Fibroblast of the aortic adventitia (primary cell): ENCODE measurements at regions not wholly inside any gene's neighbourhood (a gene's known extent, or its start where the extent isn't known, plus 50 kb on each side); places are given as distances from the start of the nearest gene placed in this dataset.

Source experiments
- DNase-seq: peaks from one replicate; pipeline ENCODE4 v3.0.0-alpha.2; 2010; ENCODE audit warnings: low read depth
- H3K4me3 ChIP-seq: 2 replicates; pipeline ENCODE4 v1.5.1; 2011; ENCODE audit warnings: low read depth, mild to moderate bottlenecking, control low read depth, low read length, moderate library complexity
- TF ChIP-seq, protein P1 (sequence below): IDR thresholded peaks from 2 replicates; pipeline ENCODE4 v1.5.1; 2011; ENCODE audit warnings: mild to moderate bottlenecking, low read length, control low read depth, inconsistent platforms; ENCODE audit not compliant: insufficient read depth

DNA sequence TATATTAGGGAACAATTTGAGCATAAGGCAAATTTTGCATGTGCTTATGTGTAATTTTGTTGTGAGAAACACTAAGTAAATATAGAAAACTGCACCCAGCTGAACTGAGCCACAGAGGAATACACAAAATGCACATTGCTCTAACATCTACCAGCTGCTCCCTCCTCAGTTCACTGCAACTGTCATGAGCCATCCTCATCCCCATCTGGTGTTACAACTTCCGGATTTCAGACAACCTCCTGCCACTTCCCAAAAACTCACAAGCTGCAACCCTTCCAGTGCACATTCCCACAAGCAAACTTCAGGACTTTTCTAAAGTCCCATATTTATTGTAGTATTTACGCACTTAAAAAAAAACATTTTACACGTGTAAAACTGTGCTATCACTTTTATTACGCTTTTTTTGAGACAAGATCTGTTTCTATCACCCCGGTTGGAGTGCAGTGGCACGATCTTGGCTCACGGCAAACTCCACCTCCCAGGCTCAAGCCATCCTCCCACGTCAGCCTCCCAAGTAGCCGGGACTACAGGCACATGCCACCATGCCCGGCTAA is 169.1 kb upstream of the TBX3 start:
- TF ChIP-seq, protein P1, sequence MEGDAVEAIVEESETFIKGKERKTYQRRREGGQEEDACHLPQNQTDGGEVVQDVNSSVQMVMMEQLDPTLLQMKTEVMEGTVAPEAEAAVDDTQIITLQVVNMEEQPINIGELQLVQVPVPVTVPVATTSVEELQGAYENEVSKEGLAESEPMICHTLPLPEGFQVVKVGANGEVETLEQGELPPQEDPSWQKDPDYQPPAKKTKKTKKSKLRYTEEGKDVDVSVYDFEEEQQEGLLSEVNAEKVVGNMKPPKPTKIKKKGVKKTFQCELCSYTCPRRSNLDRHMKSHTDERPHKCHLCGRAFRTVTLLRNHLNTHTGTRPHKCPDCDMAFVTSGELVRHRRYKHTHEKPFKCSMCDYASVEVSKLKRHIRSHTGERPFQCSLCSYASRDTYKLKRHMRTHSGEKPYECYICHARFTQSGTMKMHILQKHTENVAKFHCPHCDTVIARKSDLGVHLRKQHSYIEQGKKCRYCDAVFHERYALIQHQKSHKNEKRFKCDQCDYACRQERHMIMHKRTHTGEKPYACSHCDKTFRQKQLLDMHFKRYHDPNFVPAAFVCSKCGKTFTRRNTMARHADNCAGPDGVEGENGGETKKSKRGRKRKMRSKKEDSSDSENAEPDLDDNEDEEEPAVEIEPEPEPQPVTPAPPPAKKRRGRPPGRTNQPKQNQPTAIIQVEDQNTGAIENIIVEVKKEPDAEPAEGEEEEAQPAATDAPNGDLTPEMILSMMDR = no peak
- DNase-seq = no peak

DNA sequence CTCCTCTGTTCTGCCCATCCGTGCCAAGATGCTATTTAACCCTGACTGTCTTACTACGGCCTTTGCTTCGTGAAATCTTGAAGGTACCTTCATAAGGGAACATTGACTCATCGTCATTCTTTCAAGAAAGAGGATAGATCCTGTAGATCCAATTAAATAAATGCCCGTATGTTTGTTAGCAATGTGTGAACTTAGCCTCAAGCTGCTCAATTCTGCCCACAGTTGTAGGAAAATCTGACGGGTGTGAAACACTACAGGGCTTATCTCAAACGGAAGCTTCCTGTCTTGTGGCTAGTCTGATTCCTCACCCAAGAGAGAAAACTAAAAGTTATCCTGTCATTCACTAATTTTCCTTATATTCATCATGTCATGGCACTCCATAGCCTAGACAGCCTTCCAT is 168.0 kb upstream of the TBX3 start:
- no peak for DNase-seq
- TF ChIP-seq, protein P1 = no peak
- H3K4me3 ChIP-seq = no peak overlapping the region

More for the DNA sequence above, 169.1 kb upstream of the TBX3 start:
- H3K4me3 ChIP-seq = no peak overlapping the region

DNA sequence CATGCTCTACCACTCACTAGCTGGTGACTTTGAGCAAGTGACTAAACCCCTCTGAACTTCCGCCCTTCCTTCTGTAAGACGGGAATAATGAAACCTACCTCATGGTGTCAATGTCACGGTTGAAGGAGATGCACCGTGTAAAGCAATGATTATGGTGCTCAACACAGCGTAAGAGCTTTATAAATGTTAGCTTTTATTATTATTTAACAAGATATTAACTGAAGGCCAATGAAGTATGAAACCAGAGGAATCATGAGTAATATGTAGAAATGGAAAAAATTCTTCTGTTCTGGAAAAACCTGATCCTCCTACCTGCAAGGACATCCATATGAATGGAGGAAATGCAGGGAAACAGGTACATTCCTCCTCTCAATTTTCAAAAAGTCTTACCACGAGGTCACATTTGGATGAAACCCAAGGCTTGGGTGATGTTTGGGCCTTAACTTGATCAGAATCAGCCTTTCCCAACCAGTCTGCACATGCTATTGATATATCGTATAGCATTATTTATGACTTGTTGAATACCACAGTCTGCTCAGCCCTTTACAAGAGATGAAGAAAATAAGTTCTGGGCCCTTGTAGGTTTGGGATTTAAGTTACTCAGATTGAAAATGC is 166.8 kb upstream of the TBX3 start:
- DNase-seq = no peak
- TF ChIP-seq, protein P1 = no peak
- no peak overlapping the region for H3K4me3 ChIP-seq

DNA sequence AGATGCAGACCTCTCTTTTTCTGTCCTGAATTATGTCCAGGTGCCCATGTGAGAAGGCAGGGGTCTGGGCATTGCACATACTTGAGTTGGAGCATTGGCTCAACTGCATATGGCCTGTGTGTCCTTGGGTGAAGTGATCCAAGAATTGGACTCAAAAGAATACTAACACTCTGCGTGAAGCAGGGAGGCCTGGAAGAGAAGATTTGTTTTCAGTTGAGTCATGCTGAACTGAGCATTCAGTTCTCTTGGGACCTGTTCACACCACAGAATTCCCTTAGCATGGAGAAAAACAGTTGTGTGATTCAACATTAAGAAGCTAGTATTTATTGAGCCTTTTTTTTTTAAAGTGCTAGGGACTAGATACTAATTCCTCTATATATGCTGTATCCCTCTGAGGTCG is 164.7 kb upstream of the TBX3 start:
- DNase-seq = peak; percentile 96
- no peak overlapping the region for H3K4me3 ChIP-seq
- TF ChIP-seq, protein P1 = no peak

DNA sequence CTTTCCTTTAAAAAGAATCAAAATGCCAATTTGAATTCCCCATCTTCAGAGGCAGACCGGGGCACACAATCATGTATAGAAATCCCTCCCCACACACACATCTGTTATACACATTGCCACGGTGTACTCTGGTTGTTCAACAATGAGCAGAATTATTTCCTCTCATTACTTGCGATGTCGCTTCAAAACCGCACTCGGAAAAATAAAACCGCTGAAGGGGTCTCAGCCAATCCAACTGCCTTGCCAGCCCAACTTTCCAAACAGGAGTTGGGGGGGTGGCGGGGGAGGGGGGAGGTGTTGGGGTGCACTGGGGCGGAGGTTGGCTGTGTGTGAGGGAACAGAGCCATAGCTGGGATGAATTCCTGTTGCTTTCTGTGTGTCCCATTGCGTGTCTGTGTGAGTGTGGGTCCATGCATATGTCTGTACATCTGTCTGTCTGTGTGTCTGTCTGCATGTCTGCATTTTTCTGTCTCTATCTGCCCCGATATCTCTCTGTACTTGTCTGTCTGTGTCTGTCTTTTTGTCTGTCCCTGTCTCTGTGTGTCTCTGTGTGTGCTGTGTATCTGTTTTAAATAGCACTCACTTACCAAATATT is 163.6 kb upstream of the TBX3 start:
- TF ChIP-seq, protein P1 = no peak
- H3K4me3 ChIP-seq = no peak overlapping the region
- no peak for DNase-seq

DNA sequence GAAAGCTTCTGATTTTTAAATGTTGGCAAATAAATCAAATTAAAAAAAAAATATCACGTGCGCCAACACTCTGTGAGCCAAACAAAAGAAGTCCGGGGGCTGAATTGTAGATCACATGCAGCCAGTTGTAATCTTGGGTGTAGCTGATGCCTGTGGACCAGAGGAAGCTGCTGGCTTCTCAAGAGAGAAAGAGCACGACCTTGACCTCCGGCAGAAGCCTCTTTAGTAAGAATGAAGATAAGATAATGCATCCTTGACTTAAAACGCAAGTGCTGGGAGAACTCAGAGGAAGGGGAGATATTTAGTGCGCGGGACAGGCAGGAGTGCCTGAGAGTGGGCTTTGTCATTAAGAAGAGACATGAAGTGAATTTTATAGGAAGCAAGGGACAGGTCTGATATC is 162.8 kb upstream of the TBX3 start:
- TF ChIP-seq, protein P1 = no peak
- no peak for DNase-seq
- H3K4me3 ChIP-seq = no peak overlapping the region
